ENCODE measurements at regions not wholly inside any gene's neighbourhood (a gene's known extent, or its start where the extent isn't known, plus 50 kb on each side); places are given as distances from the start of the nearest gene placed in this dataset.

DNA sequence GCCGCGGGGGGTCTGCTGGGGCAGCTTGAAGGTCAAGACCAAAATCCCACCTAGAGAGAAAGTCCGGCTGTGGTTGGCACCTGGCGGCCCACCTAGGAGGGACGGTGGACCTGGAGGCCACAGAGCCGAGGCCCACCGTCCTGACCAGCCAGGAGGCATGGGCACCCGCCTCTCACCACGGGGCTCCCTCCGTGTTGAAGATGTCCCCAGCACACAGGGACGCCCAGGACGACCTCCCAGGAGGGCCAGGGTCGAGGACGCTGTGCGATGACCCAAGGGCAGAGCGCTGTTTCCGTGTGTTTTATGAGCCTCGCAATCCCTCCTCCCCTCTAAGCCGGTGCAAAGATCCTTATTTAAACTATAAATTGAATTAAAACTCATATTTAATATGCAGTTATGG, 131.2 kb downstream of the C16orf95 start:
- no peaks in the 10 kb centered on the region for H3K4me1 ChIP-seq
- no peaks in the 10 kb centered on the region for H3K9me3 ChIP-seq
- no peak overlapping the region for H3K4me3 ChIP-seq
- no peak for DNase-seq (ENCODE audit: low spot score in 2 of 2)
- H3K27me3 ChIP-seq (ENCODE audit: low read depth) = no peaks in the 10 kb centered on the region
- in situ Hi-C loops (cut with MboI; ENCODE audit: low sequenced_read_pairs) = no loop called here
- H3K36me3 ChIP-seq (replicated peaks) = no peaks in the 10 kb centered on the region

GRCh38 chr16:87186446-87186845, 130.7 kb downstream of the C16orf95 start:
- DNase-seq (ENCODE audit: low spot score in 2 of 2) = no peak
- in situ Hi-C loops (cut with MboI; ENCODE audit: low sequenced_read_pairs) = no loop called here
- no peak overlapping the region for H3K4me3 ChIP-seq
- no peaks in the 10 kb centered on the region for H3K36me3 ChIP-seq (replicated peaks)
- no peaks in the 10 kb centered on the region for H3K4me1 ChIP-seq
- H3K27me3 ChIP-seq (ENCODE audit: low read depth) = no peaks in the 10 kb centered on the region
- no peaks in the 10 kb centered on the region for H3K9me3 ChIP-seq

DNA sequence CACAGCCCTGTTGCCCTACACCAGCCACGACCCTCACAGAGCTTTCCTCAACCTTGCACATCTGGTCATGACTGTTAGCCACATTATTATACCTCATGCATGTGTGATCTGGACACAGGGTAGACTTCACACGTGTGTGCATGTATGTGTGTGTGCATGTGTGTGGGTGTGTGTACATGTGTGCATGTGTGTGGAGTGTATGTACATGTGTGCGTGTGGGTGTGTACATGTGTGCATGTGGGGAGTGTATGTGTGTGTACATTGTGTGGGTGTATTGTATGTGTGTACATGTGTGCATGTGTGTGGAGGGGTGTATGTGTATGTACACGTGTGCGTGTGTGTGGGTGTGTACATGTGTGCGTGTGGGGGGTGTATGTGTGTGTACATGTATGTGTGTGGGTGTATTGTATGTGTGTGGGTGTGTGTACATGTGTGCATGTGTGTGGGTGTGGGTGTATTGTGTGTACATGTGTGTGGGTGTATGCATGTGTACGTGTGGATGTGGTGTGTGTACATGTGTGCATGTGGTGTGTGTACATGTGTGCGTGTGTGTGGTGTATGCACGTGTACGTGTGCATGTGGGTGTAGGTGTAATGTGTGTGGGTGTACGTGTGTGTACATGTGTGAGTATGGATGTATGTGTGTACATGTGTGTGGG, 130.2 kb downstream of the C16orf95 start:
- Histone ChIP-seq H3K4me1 (no peaks in the 10 kb centered on the region), H3K27me3 (ENCODE audit: low read depth) (no peaks in the 10 kb centered on the region), H3K4me3 (no peak overlapping the region), H3K36me3 (replicated peaks) (no peaks in the 10 kb centered on the region), H3K9me3 (no peaks in the 10 kb centered on the region)
- no peak for DNase-seq (ENCODE audit: low spot score in 2 of 2)
- in situ Hi-C loops (cut with MboI; ENCODE audit: low sequenced_read_pairs) = no loop called here

DNA sequence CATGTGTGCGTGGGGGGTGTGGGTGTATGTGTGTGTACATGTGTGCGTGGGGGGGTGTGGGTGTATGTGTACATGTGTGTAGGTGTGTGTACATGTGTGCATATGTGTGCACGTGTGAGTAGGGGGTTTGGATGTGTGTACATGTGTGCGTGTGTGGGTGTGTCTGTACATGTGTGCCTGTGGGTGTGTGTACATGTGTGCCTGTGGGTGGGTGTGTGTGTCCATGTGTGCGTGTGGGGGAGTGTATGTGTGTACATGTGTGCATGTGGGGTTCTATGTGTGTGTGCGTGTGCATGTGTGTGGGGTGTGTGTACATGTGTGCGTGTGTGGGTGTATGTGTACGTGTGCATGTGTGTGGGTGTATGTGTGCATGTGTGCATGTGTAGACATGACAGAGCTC, 129.1 kb downstream of the C16orf95 start:
- H3K9me3 ChIP-seq = no peaks in the 10 kb centered on the region
- H3K36me3 ChIP-seq (replicated peaks) = no peaks in the 10 kb centered on the region
- H3K4me1 ChIP-seq = no peaks in the 10 kb centered on the region
- no peak for DNase-seq (ENCODE audit: low spot score in 2 of 2)
- no peak overlapping the region for H3K4me3 ChIP-seq
- H3K27me3 ChIP-seq (ENCODE audit: low read depth) = no peaks in the 10 kb centered on the region
- in situ Hi-C loops (cut with MboI; ENCODE audit: low sequenced_read_pairs) = no loop called here

- H3K27me3 ChIP-seq (ENCODE audit: low read depth) = no peaks in the 10 kb centered on the region
- no peaks in the 10 kb centered on the region for H3K36me3 ChIP-seq (replicated peaks)
- DNase-seq (ENCODE audit: low spot score in 2 of 2) = no peak
- H3K9me3 ChIP-seq = no peaks in the 10 kb centered on the region
- H3K4me1 ChIP-seq = no peaks in the 10 kb centered on the region
- no peak overlapping the region for H3K4me3 ChIP-seq
- in situ Hi-C loops (cut with MboI; ENCODE audit: low sequenced_read_pairs) = no loop called here
Observed at GRCh38 chr16:87189426-87189825, 127.8 kb downstream of the C16orf95 start.

DNA sequence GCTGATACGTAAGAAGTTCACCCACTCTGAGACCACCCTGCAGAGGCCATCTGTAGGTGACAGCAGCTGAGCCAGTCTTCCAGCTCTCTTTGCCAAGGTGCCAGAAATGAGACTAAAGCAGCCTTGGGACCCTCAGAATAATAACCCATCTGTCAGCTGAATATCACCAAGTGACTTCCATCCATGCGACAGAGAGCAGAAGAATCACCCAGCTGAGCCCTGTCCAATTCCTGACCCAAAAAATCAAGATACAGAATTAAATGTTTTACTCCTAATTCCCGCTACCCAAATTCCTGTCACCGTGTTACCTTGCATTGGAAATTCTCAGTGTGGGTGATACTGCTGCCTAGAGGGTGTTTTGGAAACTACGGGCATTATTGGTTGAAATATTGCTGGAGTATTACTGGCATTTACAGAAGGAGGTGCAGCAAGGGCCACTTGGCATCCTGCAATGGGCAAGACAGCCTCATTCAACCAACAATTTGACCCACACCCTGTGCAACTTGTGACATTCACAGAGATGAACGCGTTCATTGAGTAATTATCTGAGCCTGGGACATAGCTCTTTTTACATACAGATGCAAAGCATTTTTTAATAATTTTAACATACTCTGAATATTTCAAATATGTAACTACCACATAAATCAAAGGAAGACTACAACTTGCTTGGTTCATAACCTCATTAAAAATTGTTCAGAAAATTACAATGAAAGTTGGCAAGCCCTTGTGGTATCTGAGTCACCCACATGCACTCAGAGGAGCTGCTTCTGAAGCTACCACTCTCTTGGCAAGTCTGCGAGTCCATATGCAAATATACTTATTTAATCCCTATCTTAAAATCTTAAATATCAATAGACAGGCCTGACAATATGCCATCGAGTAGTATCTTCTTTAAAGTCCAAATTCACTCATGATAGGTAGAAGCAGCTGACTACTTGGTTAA, 126.6 kb downstream of the C16orf95 start:
- Histone ChIP-seq H3K4me1 (no peaks in the 10 kb centered on the region), H3K9me3 (no peaks in the 10 kb centered on the region), H3K4me3 (no peak overlapping the region), H3K36me3 (replicated peaks) (no peaks in the 10 kb centered on the region), H3K27me3 (ENCODE audit: low read depth) (no peaks in the 10 kb centered on the region)
- in situ Hi-C loops (cut with MboI; ENCODE audit: low sequenced_read_pairs) = no loop called here
- DNase-seq (ENCODE audit: low spot score in 2 of 2) = no peak

DNA sequence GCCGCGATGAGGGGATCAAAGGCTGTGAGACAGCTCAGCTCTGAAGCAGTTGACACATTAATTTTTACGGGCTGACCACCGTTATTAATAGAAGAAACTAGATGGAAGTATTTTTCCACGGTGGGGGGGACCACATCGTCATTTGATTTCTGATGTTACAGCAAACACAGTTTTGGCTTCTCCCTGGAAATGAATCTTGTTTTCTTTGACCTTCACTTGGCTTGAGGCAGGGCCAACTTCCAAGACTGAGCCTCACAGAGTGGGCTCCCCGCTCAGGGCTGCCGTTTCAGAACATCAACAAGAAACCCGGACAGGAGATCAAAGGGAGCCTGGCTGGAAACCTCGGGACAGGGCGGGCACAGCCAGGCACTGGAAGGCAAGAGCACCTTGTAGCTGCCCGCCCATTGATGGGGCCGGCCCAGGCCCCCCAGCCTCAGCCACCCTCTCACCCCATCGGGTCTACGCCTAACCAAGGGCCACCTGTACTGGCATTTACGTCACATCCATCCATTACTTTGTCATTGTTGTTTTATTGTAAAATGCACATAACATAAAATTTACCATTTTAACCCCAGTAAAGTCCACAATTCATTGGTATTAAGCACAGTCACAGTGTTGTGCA, 124.6 kb downstream of the C16orf95 start:
- no peaks in the 10 kb centered on the region for H3K4me1 ChIP-seq
- no peaks in the 10 kb centered on the region for H3K9me3 ChIP-seq
- H3K36me3 ChIP-seq (replicated peaks) = no peaks in the 10 kb centered on the region
- DNase-seq (ENCODE audit: low spot score in 2 of 2) = no peak
- in situ Hi-C loops (cut with MboI; ENCODE audit: low sequenced_read_pairs) = no loop called here
- no peak overlapping the region for H3K4me3 ChIP-seq
- no peaks in the 10 kb centered on the region for H3K27me3 ChIP-seq (ENCODE audit: low read depth)

DNA sequence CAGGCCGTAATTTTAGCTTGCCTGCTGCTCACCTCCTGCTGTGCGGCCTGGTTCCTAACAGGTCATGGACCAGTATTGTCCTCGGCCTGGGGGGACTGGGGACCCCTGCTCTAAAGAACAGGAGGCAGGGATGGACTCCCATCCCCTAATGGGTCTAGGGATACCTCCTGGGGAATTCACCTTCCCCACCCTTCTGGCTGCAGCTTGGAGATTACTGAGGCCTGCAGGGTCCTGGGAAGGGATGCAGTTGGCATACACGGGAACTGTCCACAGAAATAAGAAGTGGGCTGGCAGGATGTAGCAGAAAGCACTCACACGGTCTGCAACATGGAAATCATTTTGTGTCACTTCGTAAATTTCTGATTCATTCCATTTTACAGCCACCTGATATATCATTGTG, 123.0 kb downstream of the C16orf95 start:
- DNase-seq (ENCODE audit: low spot score in 2 of 2) = no peak
- no peaks in the 10 kb centered on the region for H3K36me3 ChIP-seq (replicated peaks)
- no peaks in the 10 kb centered on the region for H3K27me3 ChIP-seq (ENCODE audit: low read depth)
- no peaks in the 10 kb centered on the region for H3K9me3 ChIP-seq
- no peaks in the 10 kb centered on the region for H3K4me1 ChIP-seq
- no peak overlapping the region for H3K4me3 ChIP-seq
- in situ Hi-C loops (cut with MboI; ENCODE audit: low sequenced_read_pairs) = no loop called here

- in situ Hi-C loops (cut with MboI; ENCODE audit: low sequenced_read_pairs) = no loop called here
Observed at GRCh38 chr16:87195161-87195560, 122.0 kb downstream of the C16orf95 start.

GRCh38 chr16:87196231-87196630, 121.0 kb downstream of the C16orf95 start:
- Histone ChIP-seq H3K4me1 (no peaks in the 10 kb centered on the region), H3K4me3 (no peak overlapping the region), H3K36me3 (replicated peaks) (no peaks in the 10 kb centered on the region), H3K9me3 (no peaks in the 10 kb centered on the region), H3K27me3 (ENCODE audit: low read depth) (no peaks in the 10 kb centered on the region)
- DNase-seq (ENCODE audit: low spot score in 2 of 2) = no peak
- in situ Hi-C loops (cut with MboI; ENCODE audit: low sequenced_read_pairs) = no loop called here

More at GRCh38 chr16:87195161-87195560, 122.0 kb downstream of the C16orf95 start:
- no peak for DNase-seq (ENCODE audit: low spot score in 2 of 2)
- H3K4me1 ChIP-seq = no peaks in the 10 kb centered on the region
- H3K27me3 ChIP-seq (ENCODE audit: low read depth) = no peaks in the 10 kb centered on the region
- H3K36me3 ChIP-seq (replicated peaks) = no peaks in the 10 kb centered on the region
- no peak overlapping the region for H3K4me3 ChIP-seq
- no peaks in the 10 kb centered on the region for H3K9me3 ChIP-seq

GRCh38 chr16:87196661-87197060, 120.5 kb downstream of the C16orf95 start:
- no peak for DNase-seq (ENCODE audit: low spot score in 2 of 2)
- Histone ChIP-seq H3K27me3 (ENCODE audit: low read depth) (no peaks in the 10 kb centered on the region), H3K9me3 (no peaks in the 10 kb centered on the region), H3K4me1 (no peaks in the 10 kb centered on the region), H3K36me3 (replicated peaks) (no peaks in the 10 kb centered on the region), H3K4me3 (no peak overlapping the region)
- in situ Hi-C loops (cut with MboI; ENCODE audit: low sequenced_read_pairs) = no loop called here

GRCh38 chr16:87198328-87198832, 118.8 kb downstream of the C16orf95 start:
- no peak for DNase-seq (ENCODE audit: low spot score in 2 of 2)
- in situ Hi-C loops (cut with MboI; ENCODE audit: low sequenced_read_pairs) = no loop called here
- no peaks in the 10 kb centered on the region for H3K36me3 ChIP-seq (replicated peaks)
- no peaks in the 10 kb centered on the region for H3K4me1 ChIP-seq
- no peaks in the 10 kb centered on the region for H3K9me3 ChIP-seq
- H3K4me3 ChIP-seq = no peak overlapping the region
- no peaks in the 10 kb centered on the region for H3K27me3 ChIP-seq (ENCODE audit: low read depth)

DNA sequence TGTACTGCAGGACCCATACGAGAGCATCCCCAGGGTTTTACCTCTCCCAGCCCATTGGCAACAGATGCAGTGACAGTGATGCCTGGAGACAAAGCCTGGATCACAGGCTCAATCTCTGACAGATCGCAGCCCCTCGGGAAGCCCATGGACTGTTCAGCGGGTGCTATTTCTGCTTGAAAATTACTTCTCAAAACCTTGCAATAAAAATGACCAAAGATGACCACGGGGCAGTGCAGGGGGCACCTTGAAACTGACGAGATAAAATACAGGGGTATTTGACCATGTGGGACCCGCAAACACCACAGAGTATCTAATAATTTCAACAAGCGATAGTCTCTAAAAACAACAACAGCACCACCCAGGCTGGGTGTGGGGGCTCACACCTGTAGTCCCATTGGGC, 118.3 kb downstream of the C16orf95 start:
- in situ Hi-C loops (cut with MboI; ENCODE audit: low sequenced_read_pairs) = no loop called here
- Histone ChIP-seq H3K36me3 (replicated peaks) (no peaks in the 10 kb centered on the region), H3K4me1 (no peaks in the 10 kb centered on the region), H3K9me3 (no peaks in the 10 kb centered on the region), H3K27me3 (ENCODE audit: low read depth) (no peaks in the 10 kb centered on the region), H3K4me3 (no peak overlapping the region)
- DNase-seq (ENCODE audit: low spot score in 2 of 2) = no peak

DNA sequence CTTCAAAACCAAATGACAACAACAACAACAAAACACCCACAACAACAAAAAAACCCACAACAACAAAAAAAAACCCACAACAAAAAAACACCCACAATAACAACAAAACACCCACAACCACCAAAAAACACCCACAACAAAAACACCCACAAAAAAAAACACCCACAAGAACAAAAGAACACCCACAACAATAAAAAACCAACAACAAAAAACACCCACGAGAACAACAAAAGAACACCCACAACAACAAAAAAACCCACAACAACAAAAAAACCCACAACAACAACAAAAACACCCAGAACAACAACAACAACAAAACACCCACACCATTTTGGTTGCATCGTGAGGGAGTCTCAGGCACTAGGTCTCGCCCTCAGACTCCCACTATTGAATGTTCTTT, 117.8 kb downstream of the C16orf95 start:
- DNase-seq (ENCODE audit: low spot score in 2 of 2) = no peak
- H3K27me3 ChIP-seq (ENCODE audit: low read depth) = no peaks in the 10 kb centered on the region
- in situ Hi-C loops (cut with MboI; ENCODE audit: low sequenced_read_pairs) = no loop called here
- H3K9me3 ChIP-seq = no peaks in the 10 kb centered on the region
- H3K4me1 ChIP-seq = no peaks in the 10 kb centered on the region
- no peaks in the 10 kb centered on the region for H3K36me3 ChIP-seq (replicated peaks)
- no peak overlapping the region for H3K4me3 ChIP-seq
